GM23338 (cell line): ENCODE measurements at regions not wholly inside any gene's neighbourhood (a gene's known extent, or its start where the extent isn't known, plus 50 kb on each side); places are given as distances from the start of the nearest gene placed in this dataset.

Experiments
- ATAC-seq: fragments of 200-7000 bp; cut with Tn5 transposase; 3 replicates; pipeline ENCODE4 v1.9.1; 2020
- DNase-seq: peaks from one replicate; pipeline ENCODE4 v3.0.0-alpha.2; 2015; ENCODE audit warnings: low spot score
- H2AFZ ChIP-seq: fragments of 200-600 bp; sonication (generic); 2 replicates; pipeline ENCODE4 v1.8.0; 2016; ENCODE audit warnings: antibody characterized with exemption, mild to moderate bottlenecking, moderate library complexity
- H3F3A ChIP-seq: fragments of 200-600 bp; sonication (generic); replicated peaks from 2 replicates; pipeline ENCODE4 v1.8.0; 2017; ENCODE audit warnings: antibody characterized with exemption, mixed run types, low read depth
- H3K27ac ChIP-seq: fragments of 200-600 bp; sonication (generic); 2 replicates; pipeline ENCODE4 v1.6.1; 2016; ENCODE audit warnings: low read depth
- H3K27me3 ChIP-seq: fragments of 200-600 bp; sonication (generic); 2 replicates; pipeline ENCODE4 v1.8.0; 2016; ENCODE audit warnings: mild to moderate bottlenecking, mixed run types, moderate library complexity; ENCODE audit not compliant: insufficient read depth
- H3K36me3 ChIP-seq: fragments of 200-600 bp; sonication (generic); 2 replicates; pipeline ENCODE4 v1.8.0; 2016; ENCODE audit warnings: mild to moderate bottlenecking; ENCODE audit not compliant: insufficient read depth
- H3K4me1 ChIP-seq: fragments of 200-600 bp; sonication (generic); 2 replicates; pipeline ENCODE4 v1.8.0; 2016; ENCODE audit warnings: mild to moderate bottlenecking, moderate library complexity; ENCODE audit not compliant: insufficient read depth
- H3K4me2 ChIP-seq: fragments of 200-600 bp; sonication (generic); 2 replicates; pipeline ENCODE4 v1.7.1; 2017; ENCODE audit warnings: mixed run types
- H3K4me3 ChIP-seq: fragments of 200-600 bp; sonication (generic); 2 replicates; pipeline ENCODE4 v1.6.1; 2016; ENCODE audit warnings: mixed run types
- H3K79me2 ChIP-seq: fragments of 200-600 bp; sonication (generic); replicated peaks from 2 replicates; pipeline ENCODE4 v1.8.0; 2017; ENCODE audit warnings: mild to moderate bottlenecking; ENCODE audit not compliant: insufficient read depth
- H3K9me2 ChIP-seq: fragments of 200-600 bp; sonication (generic); 2 replicates; pipeline ENCODE4 v1.8.0; 2017; ENCODE audit not compliant: insufficient read depth
- H4K20me1 ChIP-seq: fragments of 200-600 bp; sonication (generic); replicated peaks from 2 replicates; pipeline ENCODE4 v1.8.0; 2017; ENCODE audit warnings: mild to moderate bottlenecking; ENCODE audit not compliant: insufficient read depth
- H3K27ac Mint-ChIP-seq: 2 replicates; pipeline ENCODE4 v1.8.0; 2020; ENCODE audit warnings: inconsistent platforms, mild to moderate bottlenecking, moderate library complexity, mixed read lengths
- H3K27me3 Mint-ChIP-seq: 3 replicates; pipeline ENCODE4 v1.8.0; 2022; ENCODE audit warnings: low read depth, mild to moderate bottlenecking, moderate library complexity, mixed read lengths, inconsistent platforms; ENCODE audit not compliant: insufficient read depth, poor library complexity
- H3K36me3 Mint-ChIP-seq: 3 replicates; pipeline ENCODE4 v1.8.0; 2021; ENCODE audit warnings: low read depth, mild to moderate bottlenecking, inconsistent platforms, moderate library complexity, mixed read lengths
- H3K4me1 Mint-ChIP-seq: 3 replicates; pipeline ENCODE4 v1.8.0; 2020; ENCODE audit warnings: mild to moderate bottlenecking, inconsistent platforms, mixed read lengths
- H3K4me3 Mint-ChIP-seq: 3 replicates; pipeline ENCODE4 v1.8.0; 2021; ENCODE audit warnings: moderate library complexity, mild to moderate bottlenecking, inconsistent platforms, mixed read lengths
- H3K9me3 Mint-ChIP-seq: 3 replicates; pipeline ENCODE4 v1.8.0; 2020; ENCODE audit warnings: moderate library complexity, mild to moderate bottlenecking, inconsistent platforms, mixed read lengths
- EZH2 ChIP-seq: fragments of 200-600 bp; sonication (generic); IDR thresholded peaks from one replicate; pipeline ENCODE4 v1.8.0; 2017; ENCODE audit warnings: antibody characterized with exemption, mild to moderate bottlenecking, low read depth; ENCODE audit not compliant: unreplicated experiment
- EZH2phosphoT487 ChIP-seq: fragments of 200-600 bp; sonication (generic); IDR thresholded peaks from one replicate; pipeline ENCODE4 v1.8.1; 2018; ENCODE audit warnings: antibody characterized with exemption; ENCODE audit not compliant: unreplicated experiment
- STAT1 ChIP-seq: IDR thresholded peaks from one replicate; pipeline ENCODE4 v1.6.1; 2016; ENCODE audit warnings: antibody characterized with exemption; ENCODE audit not compliant: unreplicated experiment
- TF ChIP-seq, protein P1 (sequence below): IDR thresholded peaks from 2 replicates; pipeline ENCODE4 v1.6.1; 2016; ENCODE audit warnings: antibody characterized with exemption
- TF ChIP-seq, protein P2 (sequence below): IDR thresholded peaks from one replicate; pipeline ENCODE4 v1.6.1; 2018; ENCODE audit warnings: antibody characterized with exemption; ENCODE audit not compliant: unreplicated experiment
- TF ChIP-seq, protein P3 (sequence below), 2 experiments: fragments of 200-600 bp in 1 of 2; sonication (generic) in 1 of 2; conservative IDR thresholded peaks; 2 replicates each; pipeline versions ENCODE4 v1.5.1 to v1.6.1; 2016 to 2017; ENCODE audit warnings: antibody characterized with exemption in 2 of 2, low read depth in 2 of 2, mild to moderate bottlenecking in 2 of 2, moderate library complexity in 1 of 2
- TF ChIP-seq, protein P4 (sequence below): fragments of 250-450 bp; sonication (Bioruptor Pico); IDR thresholded peaks from 2 replicates; pipeline ENCODE4 v1.5.0; 2020; ENCODE audit warnings: mild to moderate bottlenecking, moderate library complexity

DNA sequence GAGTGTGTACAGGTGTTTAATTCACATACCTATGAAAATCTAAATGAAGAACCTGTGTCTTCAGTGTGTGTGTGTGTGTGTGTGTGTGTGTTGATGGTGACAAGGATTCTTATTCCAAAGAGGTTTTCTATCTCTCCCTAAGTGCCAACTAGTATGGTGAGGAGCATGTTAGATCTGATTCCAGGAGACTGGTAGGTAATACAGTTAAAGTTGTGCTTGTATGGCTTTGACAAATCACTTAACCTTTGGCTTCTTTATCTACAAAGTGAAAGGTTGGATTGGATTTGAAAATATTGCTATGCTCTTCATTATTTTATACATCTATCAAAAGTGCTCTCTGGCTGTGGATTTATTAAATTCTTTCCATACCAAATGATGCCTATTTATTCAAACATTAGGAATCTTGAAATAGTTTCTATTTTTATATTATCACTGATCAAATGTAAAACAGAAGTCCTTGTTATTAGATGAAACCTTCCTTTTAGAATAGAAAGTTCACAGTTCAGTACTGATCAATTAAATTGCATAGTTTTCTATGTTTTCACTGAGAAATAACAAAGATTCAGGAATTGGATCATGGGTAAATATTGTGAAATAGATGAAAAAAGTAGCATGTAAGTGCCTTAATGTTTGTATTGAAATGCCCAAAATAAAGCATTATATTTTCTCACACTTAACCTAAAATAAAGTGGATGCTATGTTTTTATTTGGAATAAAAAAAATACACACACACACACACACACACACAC is 84.4 kb upstream of the MLIP start (continued):
- TF ChIP-seq STAT1 (no peak), EZH2 (no peak)
- TF ChIP-seq, protein P1, sequence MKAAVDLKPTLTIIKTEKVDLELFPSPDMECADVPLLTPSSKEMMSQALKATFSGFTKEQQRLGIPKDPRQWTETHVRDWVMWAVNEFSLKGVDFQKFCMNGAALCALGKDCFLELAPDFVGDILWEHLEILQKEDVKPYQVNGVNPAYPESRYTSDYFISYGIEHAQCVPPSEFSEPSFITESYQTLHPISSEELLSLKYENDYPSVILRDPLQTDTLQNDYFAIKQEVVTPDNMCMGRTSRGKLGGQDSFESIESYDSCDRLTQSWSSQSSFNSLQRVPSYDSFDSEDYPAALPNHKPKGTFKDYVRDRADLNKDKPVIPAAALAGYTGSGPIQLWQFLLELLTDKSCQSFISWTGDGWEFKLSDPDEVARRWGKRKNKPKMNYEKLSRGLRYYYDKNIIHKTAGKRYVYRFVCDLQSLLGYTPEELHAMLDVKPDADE: no peak
- TF ChIP-seq, protein P2, sequence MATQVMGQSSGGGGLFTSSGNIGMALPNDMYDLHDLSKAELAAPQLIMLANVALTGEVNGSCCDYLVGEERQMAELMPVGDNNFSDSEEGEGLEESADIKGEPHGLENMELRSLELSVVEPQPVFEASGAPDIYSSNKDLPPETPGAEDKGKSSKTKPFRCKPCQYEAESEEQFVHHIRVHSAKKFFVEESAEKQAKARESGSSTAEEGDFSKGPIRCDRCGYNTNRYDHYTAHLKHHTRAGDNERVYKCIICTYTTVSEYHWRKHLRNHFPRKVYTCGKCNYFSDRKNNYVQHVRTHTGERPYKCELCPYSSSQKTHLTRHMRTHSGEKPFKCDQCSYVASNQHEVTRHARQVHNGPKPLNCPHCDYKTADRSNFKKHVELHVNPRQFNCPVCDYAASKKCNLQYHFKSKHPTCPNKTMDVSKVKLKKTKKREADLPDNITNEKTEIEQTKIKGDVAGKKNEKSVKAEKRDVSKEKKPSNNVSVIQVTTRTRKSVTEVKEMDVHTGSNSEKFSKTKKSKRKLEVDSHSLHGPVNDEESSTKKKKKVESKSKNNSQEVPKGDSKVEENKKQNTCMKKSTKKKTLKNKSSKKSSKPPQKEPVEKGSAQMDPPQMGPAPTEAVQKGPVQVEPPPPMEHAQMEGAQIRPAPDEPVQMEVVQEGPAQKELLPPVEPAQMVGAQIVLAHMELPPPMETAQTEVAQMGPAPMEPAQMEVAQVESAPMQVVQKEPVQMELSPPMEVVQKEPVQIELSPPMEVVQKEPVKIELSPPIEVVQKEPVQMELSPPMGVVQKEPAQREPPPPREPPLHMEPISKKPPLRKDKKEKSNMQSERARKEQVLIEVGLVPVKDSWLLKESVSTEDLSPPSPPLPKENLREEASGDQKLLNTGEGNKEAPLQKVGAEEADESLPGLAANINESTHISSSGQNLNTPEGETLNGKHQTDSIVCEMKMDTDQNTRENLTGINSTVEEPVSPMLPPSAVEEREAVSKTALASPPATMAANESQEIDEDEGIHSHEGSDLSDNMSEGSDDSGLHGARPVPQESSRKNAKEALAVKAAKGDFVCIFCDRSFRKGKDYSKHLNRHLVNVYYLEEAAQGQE: no peak
- TF ChIP-seq, protein P3, sequence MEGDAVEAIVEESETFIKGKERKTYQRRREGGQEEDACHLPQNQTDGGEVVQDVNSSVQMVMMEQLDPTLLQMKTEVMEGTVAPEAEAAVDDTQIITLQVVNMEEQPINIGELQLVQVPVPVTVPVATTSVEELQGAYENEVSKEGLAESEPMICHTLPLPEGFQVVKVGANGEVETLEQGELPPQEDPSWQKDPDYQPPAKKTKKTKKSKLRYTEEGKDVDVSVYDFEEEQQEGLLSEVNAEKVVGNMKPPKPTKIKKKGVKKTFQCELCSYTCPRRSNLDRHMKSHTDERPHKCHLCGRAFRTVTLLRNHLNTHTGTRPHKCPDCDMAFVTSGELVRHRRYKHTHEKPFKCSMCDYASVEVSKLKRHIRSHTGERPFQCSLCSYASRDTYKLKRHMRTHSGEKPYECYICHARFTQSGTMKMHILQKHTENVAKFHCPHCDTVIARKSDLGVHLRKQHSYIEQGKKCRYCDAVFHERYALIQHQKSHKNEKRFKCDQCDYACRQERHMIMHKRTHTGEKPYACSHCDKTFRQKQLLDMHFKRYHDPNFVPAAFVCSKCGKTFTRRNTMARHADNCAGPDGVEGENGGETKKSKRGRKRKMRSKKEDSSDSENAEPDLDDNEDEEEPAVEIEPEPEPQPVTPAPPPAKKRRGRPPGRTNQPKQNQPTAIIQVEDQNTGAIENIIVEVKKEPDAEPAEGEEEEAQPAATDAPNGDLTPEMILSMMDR (conservative IDR thresholded peaks at IDR 0.05; ENCODE audit: low read depth in 2 of 2): no peak

DNA sequence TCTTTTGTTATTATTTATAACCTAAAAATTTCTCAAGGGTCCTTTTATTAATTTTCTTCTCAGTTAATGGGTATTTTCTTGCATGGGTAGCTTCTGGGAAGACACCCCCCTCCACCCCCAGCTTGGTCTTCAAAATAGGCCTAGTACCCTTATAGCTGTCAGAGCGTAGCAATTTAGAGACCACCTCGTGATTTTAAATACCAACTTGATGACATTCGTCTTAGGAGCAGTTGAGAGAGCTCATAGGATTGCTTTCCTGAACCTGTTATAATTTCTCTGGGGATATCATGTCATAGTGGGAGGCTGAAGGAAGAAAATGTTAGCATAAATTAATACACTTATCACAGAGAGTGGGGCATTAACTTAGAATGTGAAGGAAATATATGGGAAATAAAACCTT is 83.1 kb upstream of the MLIP start:
- peaks cover 3% of the 10 kb centered on the region for H3K27me3 Mint-ChIP-seq
- no peak overlapping the region for H3K4me3 Mint-ChIP-seq
- Histone ChIP-seq H3F3A (no peaks in the 10 kb centered on the region), H3K27me3 (no peaks in the 10 kb centered on the region), H3K36me3 (no peaks in the 10 kb centered on the region), H4K20me1 (no peaks in the 10 kb centered on the region), H3K27ac (no peak overlapping the region), H3K9me2 (no peaks in the 10 kb centered on the region), H2AFZ (no peak overlapping the region; the same call in 1 of the 2 replicates), H3K4me1 (no peaks in the 10 kb centered on the region), H3K79me2 (no peaks in the 10 kb centered on the region), H3K4me3 (no peak overlapping the region), H3K4me2 (no peak overlapping the region)
- H3K4me1 Mint-ChIP-seq: peaks cover 5% of the 10 kb centered on the region; the same call in 2 of the 3 replicates
- DNase-seq: no peak
- H3K9me3 Mint-ChIP-seq: no peaks in the 10 kb centered on the region
- ATAC-seq: no peak
- H3K27ac Mint-ChIP-seq: no peak overlapping the region
- H3K36me3 Mint-ChIP-seq: no peaks in the 10 kb centered on the region
- no peak for TF ChIP-seq EZH2
- no peak for TF ChIP-seq EZH2phosphoT487
- TF ChIP-seq, protein P4, sequence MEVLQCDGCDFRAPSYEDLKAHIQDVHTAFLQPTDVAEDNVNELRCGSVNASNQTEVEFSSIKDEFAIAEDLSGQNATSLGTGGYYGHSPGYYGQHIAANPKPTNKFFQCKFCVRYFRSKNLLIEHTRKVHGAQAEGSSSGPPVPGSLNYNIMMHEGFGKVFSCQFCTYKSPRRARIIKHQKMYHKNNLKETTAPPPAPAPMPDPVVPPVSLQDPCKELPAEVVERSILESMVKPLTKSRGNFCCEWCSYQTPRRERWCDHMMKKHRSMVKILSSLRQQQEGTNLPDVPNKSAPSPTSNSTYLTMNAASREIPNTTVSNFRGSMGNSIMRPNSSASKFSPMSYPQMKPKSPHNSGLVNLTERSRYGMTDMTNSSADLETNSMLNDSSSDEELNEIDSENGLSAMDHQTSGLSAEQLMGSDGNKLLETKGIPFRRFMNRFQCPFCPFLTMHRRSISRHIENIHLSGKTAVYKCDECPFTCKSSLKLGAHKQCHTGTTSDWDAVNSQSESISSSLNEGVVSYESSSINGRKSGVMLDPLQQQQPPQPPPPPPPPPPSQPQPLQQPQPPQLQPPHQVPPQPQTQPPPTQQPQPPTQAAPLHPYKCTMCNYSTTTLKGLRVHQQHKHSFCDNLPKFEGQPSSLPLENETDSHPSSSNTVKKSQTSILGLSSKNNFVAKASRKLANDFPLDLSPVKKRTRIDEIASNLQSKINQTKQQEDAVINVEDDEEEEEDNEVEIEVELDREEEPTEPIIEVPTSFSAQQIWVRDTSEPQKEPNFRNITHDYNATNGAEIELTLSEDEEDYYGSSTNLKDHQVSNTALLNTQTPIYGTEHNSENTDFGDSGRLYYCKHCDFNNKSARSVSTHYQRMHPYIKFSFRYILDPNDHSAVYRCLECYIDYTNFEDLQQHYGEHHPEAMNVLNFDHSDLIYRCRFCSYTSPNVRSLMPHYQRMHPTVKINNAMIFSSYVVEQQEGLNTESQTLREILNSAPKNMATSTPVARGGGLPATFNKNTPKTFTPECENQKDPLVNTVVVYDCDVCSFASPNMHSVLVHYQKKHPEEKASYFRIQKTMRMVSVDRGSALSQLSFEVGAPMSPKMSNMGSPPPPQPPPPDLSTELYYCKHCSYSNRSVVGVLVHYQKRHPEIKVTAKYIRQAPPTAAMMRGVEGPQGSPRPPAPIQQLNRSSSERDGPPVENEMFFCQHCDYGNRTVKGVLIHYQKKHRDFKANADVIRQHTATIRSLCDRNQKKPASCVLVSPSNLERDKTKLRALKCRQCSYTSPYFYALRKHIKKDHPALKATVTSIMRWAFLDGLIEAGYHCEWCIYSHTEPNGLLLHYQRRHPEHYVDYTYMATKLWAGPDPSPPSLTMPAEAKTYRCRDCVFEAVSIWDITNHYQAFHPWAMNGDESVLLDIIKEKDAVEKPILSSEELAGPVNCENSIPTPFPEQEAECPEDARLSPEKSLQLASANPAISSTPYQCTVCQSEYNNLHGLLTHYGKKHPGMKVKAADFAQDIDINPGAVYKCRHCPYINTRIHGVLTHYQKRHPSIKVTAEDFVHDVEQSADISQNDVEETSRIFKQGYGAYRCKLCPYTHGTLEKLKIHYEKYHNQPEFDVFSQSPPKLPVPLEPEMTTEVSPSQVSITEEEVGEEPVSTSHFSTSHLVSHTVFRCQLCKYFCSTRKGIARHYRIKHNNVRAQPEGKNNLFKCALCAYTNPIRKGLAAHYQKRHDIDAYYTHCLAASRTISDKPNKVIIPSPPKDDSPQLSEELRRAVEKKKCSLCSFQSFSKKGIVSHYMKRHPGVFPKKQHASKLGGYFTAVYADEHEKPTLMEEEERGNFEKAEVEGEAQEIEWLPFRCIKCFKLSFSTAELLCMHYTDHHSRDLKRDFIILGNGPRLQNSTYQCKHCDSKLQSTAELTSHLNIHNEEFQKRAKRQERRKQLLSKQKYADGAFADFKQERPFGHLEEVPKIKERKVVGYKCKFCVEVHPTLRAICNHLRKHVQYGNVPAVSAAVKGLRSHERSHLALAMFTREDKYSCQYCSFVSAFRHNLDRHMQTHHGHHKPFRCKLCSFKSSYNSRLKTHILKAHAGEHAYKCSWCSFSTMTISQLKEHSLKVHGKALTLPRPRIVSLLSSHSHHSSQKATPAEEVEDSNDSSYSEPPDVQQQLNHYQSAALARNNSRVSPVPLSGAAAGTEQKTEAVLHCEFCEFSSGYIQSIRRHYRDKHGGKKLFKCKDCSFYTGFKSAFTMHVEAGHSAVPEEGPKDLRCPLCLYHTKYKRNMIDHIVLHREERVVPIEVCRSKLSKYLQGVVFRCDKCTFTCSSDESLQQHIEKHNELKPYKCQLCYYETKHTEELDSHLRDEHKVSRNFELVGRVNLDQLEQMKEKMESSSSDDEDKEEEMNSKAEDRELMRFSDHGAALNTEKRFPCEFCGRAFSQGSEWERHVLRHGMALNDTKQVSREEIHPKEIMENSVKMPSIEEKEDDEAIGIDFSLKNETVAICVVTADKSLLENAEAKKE (CRISPR knock-in tag): no peak
- TF ChIP-seq, protein P1: no peak
